Esophagus muscularis mucosa (tissue), 4 donors: ENCODE measurements at regions not wholly inside any gene's neighbourhood (a gene's known extent, or its start where the extent isn't known, plus 50 kb on each side); places are given as distances from the start of the nearest gene placed in this dataset.

Source experiments
- DNase-seq: peaks from one replicate; pipeline ENCODE4 v3.0.0-alpha.2; 2017; ENCODE audit errors: extremely low spot score
- H3K27ac ChIP-seq, 4 donors: fragments of 200-600 bp; sonication (generic); replicated peaks in 1 of 4; 1 replicate in 3 of 4; 2 replicates in 1 of 4; pipeline ENCODE4 v1.5.1; 2016 to 2019; ENCODE audit warnings: mild to moderate bottlenecking in 1 of 4
- H3K27me3 ChIP-seq, 4 donors: fragments of 200-600 bp; sonication (generic); one replicate each; pipeline versions ENCODE4 v1.5.1 to v1.6.0; 2016 to 2019
- H3K36me3 ChIP-seq, 4 donors: fragments of 200-600 bp; sonication (generic); one replicate each; pipeline ENCODE4 v1.5.1; 2016 to 2019
- H3K4me1 ChIP-seq, 4 donors: fragments of 200-600 bp; sonication (generic); one replicate each; pipeline ENCODE4 v1.5.1; 2016 to 2019
- H3K4me3 ChIP-seq, 4 donors: fragments of 200-600 bp; sonication (generic); 1 replicate in 2 of 4; 2 replicates in 2 of 4; pipeline ENCODE4 v1.5.1; 2016 to 2019; ENCODE audit warnings: mild to moderate bottlenecking in 4 of 4, moderate library complexity in 1 of 4
- H3K9me3 ChIP-seq, 4 donors: fragments of 200-600 bp; sonication (generic); 1 replicate in 3 of 4; 2 replicates in 1 of 4; pipeline ENCODE4 v1.5.1; 2016 to 2019
- EP300 ChIP-seq: sonication (generic); formaldehyde crosslinking; IDR thresholded peaks from one replicate; pipeline ENCODE4 v1.6.1; 2017; ENCODE audit warnings: antibody characterized with exemption
- POLR2A ChIP-seq: fragments of 450-650 bp; IDR thresholded peaks from one replicate; pipeline ENCODE4 v1.6.1; 2017; ENCODE audit warnings: antibody characterized with exemption, moderate library complexity, mild to moderate bottlenecking, low read depth
- POLR2AphosphoS5 ChIP-seq, 2 donors: sonication (generic); formaldehyde crosslinking; IDR thresholded peaks; one replicate each; pipeline ENCODE4 v1.6.1; 2017; ENCODE audit warnings: antibody characterized with exemption in 2 of 2
- WGBS: methylation state at CpG from one replicate; pipeline ENCODE4 v1.1.5; 2018; 5-methylcytosine and 5-hydroxymethylcytosine counted together
- intact Hi-C: fragments of 100-400 bp; cut with DNase I; formaldehyde crosslinking; loops from one replicate; pipeline ENCODE4 v1.15.1; 2023
- TF ChIP-seq, protein P1 (sequence below), 3 experiments: fragments of 200-600 bp in 2 of 3; fragments of 450-650 bp in 1 of 3; sonication (generic) in 2 of 3; IDR thresholded peaks; one replicate each; pipeline ENCODE4 v1.5.1; 2017 to 2019; ENCODE audit warnings: antibody characterized with exemption in 3 of 3, mild to moderate bottlenecking in 2 of 3, moderate library complexity in 1 of 3

DNA sequence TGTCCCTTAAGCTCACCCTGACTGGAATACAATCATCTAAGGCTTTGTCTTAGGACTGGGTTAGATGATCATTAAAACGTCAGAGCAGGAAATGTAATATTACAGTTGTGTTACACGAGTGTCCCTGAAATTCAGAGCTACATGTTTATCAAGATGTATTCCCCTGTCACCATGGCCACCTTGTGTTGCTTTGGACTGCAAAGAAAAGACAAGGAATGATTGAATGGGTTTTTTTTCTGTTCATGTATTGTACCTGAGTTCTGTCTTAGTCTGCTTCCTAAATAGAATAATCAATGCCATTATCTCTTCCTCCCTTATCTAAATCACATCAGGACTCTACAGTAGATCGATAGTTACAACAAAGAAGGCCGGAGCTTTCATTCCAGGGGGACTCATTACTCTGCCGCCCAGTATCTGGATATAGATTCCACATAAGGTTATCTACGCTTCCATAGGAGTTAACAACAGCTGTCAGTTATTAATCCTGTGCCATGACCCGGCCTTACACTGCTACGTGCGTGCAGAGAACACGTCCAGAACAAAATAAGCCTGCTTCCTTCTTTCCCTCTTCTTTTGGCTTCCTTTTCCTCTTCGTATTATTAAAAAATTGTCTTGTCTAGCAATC, 274.1 kb upstream of the SASH1 start:
- Histone ChIP-seq H3K4me3 (no peak overlapping the region), H3K9me3 (peaks cover 0 to 16% (median 0%) of the 10 kb centered on the region in 4 donors), H3K36me3 (no peaks in the 10 kb centered on the region), H3K27me3 (no peaks in the 10 kb centered on the region), H3K27ac (no peak overlapping the region), H3K4me1 (no peaks in the 10 kb centered on the region)
- WGBS = 69% methylated on average over 11 of the region's 11 CpGs
- intact Hi-C loops = no loop called here
- no peak for DNase-seq
- TF ChIP-seq POLR2AphosphoS5 (IDR thresholded peaks at IDR 0.05) = no peak
- no peak for TF ChIP-seq POLR2A
- no peak for TF ChIP-seq EP300
- TF ChIP-seq, protein P1, sequence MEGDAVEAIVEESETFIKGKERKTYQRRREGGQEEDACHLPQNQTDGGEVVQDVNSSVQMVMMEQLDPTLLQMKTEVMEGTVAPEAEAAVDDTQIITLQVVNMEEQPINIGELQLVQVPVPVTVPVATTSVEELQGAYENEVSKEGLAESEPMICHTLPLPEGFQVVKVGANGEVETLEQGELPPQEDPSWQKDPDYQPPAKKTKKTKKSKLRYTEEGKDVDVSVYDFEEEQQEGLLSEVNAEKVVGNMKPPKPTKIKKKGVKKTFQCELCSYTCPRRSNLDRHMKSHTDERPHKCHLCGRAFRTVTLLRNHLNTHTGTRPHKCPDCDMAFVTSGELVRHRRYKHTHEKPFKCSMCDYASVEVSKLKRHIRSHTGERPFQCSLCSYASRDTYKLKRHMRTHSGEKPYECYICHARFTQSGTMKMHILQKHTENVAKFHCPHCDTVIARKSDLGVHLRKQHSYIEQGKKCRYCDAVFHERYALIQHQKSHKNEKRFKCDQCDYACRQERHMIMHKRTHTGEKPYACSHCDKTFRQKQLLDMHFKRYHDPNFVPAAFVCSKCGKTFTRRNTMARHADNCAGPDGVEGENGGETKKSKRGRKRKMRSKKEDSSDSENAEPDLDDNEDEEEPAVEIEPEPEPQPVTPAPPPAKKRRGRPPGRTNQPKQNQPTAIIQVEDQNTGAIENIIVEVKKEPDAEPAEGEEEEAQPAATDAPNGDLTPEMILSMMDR (IDR thresholded peaks at IDR 0.05) = no peak

DNA sequence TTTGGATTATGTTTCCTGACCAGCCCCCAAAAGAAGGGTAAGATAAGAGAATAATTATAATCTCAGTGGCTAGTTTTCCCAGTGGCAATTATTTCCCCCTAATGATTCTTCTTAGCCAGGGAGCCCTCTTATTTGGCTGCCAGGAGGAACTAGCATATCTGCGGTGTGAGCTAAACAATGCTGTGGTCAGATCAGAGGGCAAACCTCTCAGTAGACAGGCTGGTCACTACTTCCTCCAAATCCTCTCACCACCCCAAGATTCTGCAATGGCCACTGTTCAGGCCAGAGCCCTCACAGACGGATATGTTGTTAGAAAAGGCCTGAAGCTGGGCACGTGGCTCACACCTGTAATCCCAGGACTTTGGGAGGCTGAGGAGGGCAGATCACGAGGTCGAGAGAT, 273.4 kb upstream of the SASH1 start:
- peaks cover 0 to 11% (median 0%) of the 10 kb centered on the region in 4 donors for H3K9me3 ChIP-seq
- no peak overlapping the region for H3K27ac ChIP-seq
- TF ChIP-seq POLR2A (no peak), POLR2AphosphoS5 (IDR thresholded peaks at IDR 0.05) (no peak), EP300 (no peak)
- TF ChIP-seq, protein P1 (IDR thresholded peaks at IDR 0.05) = no peak
- no peaks in the 10 kb centered on the region for H3K36me3 ChIP-seq
- no peak overlapping the region for H3K4me3 ChIP-seq
- 79% methylated on average over 3 of the region's 5 CpGs for WGBS
- no peaks in the 10 kb centered on the region for H3K4me1 ChIP-seq
- no peaks in the 10 kb centered on the region for H3K27me3 ChIP-seq
- no peak for DNase-seq
- intact Hi-C loops = no loop called here

DNA sequence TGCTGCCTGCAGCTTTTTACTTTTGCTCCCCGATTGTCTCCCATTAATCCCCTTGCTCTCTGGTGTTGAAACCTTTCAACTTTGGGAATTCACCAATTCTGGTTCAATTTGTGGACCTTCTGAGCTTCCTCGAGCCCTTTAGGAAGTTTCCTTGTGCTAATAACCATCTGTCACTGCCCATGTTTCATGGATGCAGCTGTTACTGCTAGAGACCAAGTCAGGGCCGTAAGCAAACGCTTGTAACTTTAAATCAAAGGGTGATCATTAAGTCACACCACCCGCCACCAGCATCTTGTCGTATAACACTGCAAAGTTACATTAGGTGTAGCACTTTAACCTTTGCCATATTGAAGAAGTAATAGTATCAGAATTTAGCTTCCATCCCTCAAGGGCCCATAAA, 268.3 kb upstream of the SASH1 start:
- 82% methylated on average over 6 of the region's 6 CpGs for WGBS
- Histone ChIP-seq H3K27me3 (no peaks in the 10 kb centered on the region), H3K27ac (no peak overlapping the region), H3K4me3 (no peak overlapping the region), H3K4me1 (no peaks in the 10 kb centered on the region), H3K36me3 (no peaks in the 10 kb centered on the region), H3K9me3 (peaks cover 0 to 11% (median 0%) of the 10 kb centered on the region in 4 donors)
- TF ChIP-seq POLR2AphosphoS5 (IDR thresholded peaks at IDR 0.05) (no peak), POLR2A (no peak), EP300 (no peak)
- TF ChIP-seq, protein P1 (IDR thresholded peaks at IDR 0.05) = no peak
- intact Hi-C loops = no loop called here
- no peak for DNase-seq

DNA sequence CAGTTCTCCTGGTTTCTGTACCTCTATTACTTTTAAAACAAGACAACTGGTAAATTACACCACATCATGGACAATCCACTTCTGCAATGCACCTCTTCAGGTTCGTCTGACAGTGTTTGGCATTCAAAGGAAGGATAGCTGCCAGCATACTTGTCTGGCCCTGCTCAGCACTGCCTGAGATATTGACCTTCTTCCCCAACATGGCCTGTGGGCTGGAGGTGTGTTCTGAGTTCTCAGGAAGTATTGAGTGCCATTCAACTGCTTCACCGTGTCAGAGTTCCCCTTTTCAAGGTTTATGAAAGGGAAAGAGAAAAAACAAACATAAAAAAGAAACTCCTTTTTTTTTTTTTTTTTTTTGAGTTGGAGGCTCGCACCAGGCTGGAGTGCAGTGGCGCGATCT, 267.9 kb upstream of the SASH1 start:
- no peak for TF ChIP-seq POLR2A
- TF ChIP-seq POLR2AphosphoS5 (IDR thresholded peaks at IDR 0.05) = no peak
- TF ChIP-seq, protein P1 (IDR thresholded peaks at IDR 0.05) = no peak
- no peak for TF ChIP-seq EP300
- Histone ChIP-seq H3K4me1 (no peaks in the 10 kb centered on the region), H3K27me3 (no peaks in the 10 kb centered on the region), H3K4me3 (no peak overlapping the region), H3K36me3 (no peaks in the 10 kb centered on the region), H3K9me3 (peaks cover 0 to 11% (median 0%) of the 10 kb centered on the region in 4 donors), H3K27ac (no peak overlapping the region)
- no peak for DNase-seq
- 78% methylated on average over 5 of the region's 5 CpGs for WGBS
- intact Hi-C loops = no loop called here

DNA sequence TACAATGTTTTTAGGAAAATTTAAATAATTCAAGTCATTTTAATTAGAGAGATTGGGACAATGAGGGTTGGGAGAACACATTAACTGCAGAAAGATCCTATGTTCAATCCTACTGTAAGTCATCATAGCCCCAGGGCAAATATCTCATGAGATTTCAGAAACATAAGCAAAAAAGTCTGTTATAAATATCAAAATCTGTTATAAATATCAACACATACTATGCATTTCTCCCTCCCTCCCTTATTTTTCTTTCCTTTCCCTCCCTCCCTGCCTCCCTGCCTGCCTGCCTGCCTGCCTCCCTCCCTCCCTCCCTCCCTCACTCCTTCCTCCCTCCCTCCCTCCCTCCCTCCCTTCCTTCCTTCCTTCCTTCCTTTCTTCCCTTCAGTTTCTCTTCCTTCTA, 267.3 kb upstream of the SASH1 start:
- no peaks in the 10 kb centered on the region for H3K4me1 ChIP-seq
- intact Hi-C loops = no loop called here
- no peak overlapping the region for H3K27ac ChIP-seq
- no peak overlapping the region for H3K4me3 ChIP-seq
- peaks cover 0 to 11% (median 0%) of the 10 kb centered on the region in 4 donors for H3K9me3 ChIP-seq
- no peaks in the 10 kb centered on the region for H3K36me3 ChIP-seq
- TF ChIP-seq, protein P1 (IDR thresholded peaks at IDR 0.05) = no peak
- TF ChIP-seq EP300 = no peak
- H3K27me3 ChIP-seq = no peaks in the 10 kb centered on the region
- DNase-seq = no peak
